ENCODE measurements at regions not wholly inside any gene's neighbourhood (a gene's known extent, or its start where the extent isn't known, plus 50 kb on each side); places are given as distances from the start of the nearest gene placed in this dataset.

DNA sequence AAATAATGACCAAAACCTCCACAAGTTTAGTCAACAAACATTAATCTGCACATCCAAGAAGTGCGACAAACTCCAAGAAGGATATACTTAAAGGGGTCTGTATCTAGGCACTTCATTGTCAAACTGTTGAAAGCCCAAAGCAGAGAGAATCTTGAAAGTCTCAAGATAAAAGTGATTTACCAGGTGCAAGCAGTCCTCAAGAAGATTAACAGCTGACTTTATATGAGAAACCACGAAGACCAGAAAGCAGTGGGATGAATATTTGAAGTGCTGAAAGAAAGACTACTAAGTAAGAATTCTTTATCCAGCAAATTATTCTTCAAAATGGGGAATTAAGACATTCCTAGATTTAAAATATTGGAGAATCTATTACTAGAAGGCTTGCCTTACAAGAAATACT lies 58.4 kb upstream of the BLCAP start:
- TF ChIP-seq, protein P1, sequence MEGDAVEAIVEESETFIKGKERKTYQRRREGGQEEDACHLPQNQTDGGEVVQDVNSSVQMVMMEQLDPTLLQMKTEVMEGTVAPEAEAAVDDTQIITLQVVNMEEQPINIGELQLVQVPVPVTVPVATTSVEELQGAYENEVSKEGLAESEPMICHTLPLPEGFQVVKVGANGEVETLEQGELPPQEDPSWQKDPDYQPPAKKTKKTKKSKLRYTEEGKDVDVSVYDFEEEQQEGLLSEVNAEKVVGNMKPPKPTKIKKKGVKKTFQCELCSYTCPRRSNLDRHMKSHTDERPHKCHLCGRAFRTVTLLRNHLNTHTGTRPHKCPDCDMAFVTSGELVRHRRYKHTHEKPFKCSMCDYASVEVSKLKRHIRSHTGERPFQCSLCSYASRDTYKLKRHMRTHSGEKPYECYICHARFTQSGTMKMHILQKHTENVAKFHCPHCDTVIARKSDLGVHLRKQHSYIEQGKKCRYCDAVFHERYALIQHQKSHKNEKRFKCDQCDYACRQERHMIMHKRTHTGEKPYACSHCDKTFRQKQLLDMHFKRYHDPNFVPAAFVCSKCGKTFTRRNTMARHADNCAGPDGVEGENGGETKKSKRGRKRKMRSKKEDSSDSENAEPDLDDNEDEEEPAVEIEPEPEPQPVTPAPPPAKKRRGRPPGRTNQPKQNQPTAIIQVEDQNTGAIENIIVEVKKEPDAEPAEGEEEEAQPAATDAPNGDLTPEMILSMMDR (IDR thresholded peaks at IDR 0.05) = no peak
- TF ChIP-seq POLR2A (IDR thresholded peaks at IDR 0.05) (no peak), POLR2AphosphoS5 (IDR thresholded peaks at IDR 0.05) (no peak), EP300 (IDR thresholded peaks at IDR 0.05) (no peak)
